IMR-90 (cell line): ENCODE measurements at regions not wholly inside any gene's neighbourhood (a gene's known extent, or its start where the extent isn't known, plus 50 kb on each side); places are given as distances from the start of the nearest gene placed in this dataset.
"Not testable (repeated sequence)": the region's sequence is repeated elsewhere in the genome, so short reads cannot be mapped to it uniquely, and the experiment has no call there.

ENCODE experiments used
- ATAC-seq: fragments of 200-7000 bp; cut with Tn5 transposase; 2 replicates; pipeline ENCODE4 v1.9.1; 2020; ENCODE audit warnings: low read depth, mild to moderate bottlenecking, moderate library complexity
- BruUV-seq: library from RNA; stranded (reverse); fragments of 400-500 nt; replicated peaks from 2 replicates; lab custom pipeline; 2021; lab: Mats Ljungman, UMichigan
- CTCF ChIA-PET: fragments of 300-600 bp; formaldehyde crosslinking; extraction: SDS; loops from one replicate; lab custom pipeline; 2021; ENCODE audit warnings: antibody characterized with exemption; lab: Yijun Ruan, JAX
- POLR2A ChIA-PET: fragments of 300-600 bp; sonication (Branson Sonifier 250); formaldehyde crosslinking; loops from one replicate; lab custom pipeline; 2022; ENCODE audit warnings: antibody characterized with exemption; ENCODE audit not compliant: unreplicated experiment; lab: Charles Lee
- DNase-seq: peaks from one replicate; pipeline ENCODE4 v3.0.0; 2013
- H2AFZ ChIP-seq: replicated peaks from 2 replicates; pipeline ENCODE3; 2013; ENCODE audit warnings: low read length, mild to moderate bottlenecking; ENCODE audit not compliant: poor library complexity
- H2AK5ac ChIP-seq: 2 replicates; pipeline ENCODE4 v1.6.1; 2013; ENCODE audit warnings: low read depth, low read length, inconsistent platforms
- H2AK9ac ChIP-seq: replicated peaks from 2 replicates; pipeline ENCODE3; 2013; ENCODE audit warnings: mild to moderate bottlenecking, low read depth, low read length, moderate library complexity; ENCODE audit not compliant: poor library complexity
- H2BK120ac ChIP-seq: 2 replicates; pipeline ENCODE4 v1.6.1; 2013; ENCODE audit warnings: low read depth, low read length, inconsistent platforms
- H2BK15ac ChIP-seq: 3 replicates; pipeline ENCODE4 v1.6.1; 2013; ENCODE audit warnings: low read depth, low read length, inconsistent platforms
- H2BK20ac ChIP-seq: 2 replicates; pipeline ENCODE4 v1.6.1; 2013; ENCODE audit warnings: low read depth, mild to moderate bottlenecking, inconsistent platforms, low read length, moderate library complexity
- H2BK5ac ChIP-seq: 2 replicates; pipeline ENCODE4 v1.6.1; 2013; ENCODE audit warnings: mild to moderate bottlenecking, low read depth, low read length, inconsistent platforms; ENCODE audit not compliant: poor library complexity, severe bottlenecking
- H3K14ac ChIP-seq: replicated peaks from 2 replicates; pipeline ENCODE4 v1.6.1; 2013; ENCODE audit warnings: low read depth, low read length, inconsistent platforms
- H3K18ac ChIP-seq: 2 replicates; pipeline ENCODE4 v1.6.1; 2013; ENCODE audit warnings: low read depth, low read length, control low read depth
- H3K23ac ChIP-seq: 2 replicates; pipeline ENCODE4 v1.6.1; 2013; ENCODE audit warnings: low read depth, low read length, inconsistent platforms
- H3K27ac ChIP-seq: 2 replicates; pipeline ENCODE4 v1.5.1; 2013; ENCODE audit warnings: mild to moderate bottlenecking, control low read depth, low read length; ENCODE audit not compliant: insufficient read depth
- H3K27me3 ChIP-seq: 2 replicates; pipeline ENCODE4 v1.6.1; 2013; ENCODE audit warnings: low read length; ENCODE audit not compliant: control insufficient read depth, insufficient read depth
- H3K36me3 ChIP-seq: 2 replicates; pipeline ENCODE4 v1.6.1; 2013; ENCODE audit warnings: low read length, mixed read lengths; ENCODE audit not compliant: control insufficient read depth, insufficient read depth
- H3K4ac ChIP-seq: 2 replicates; pipeline ENCODE4 v1.6.1; 2013; ENCODE audit warnings: low read depth, low read length, inconsistent platforms
- H3K4me1 ChIP-seq: 2 replicates; pipeline ENCODE4 v1.6.1; 2013; ENCODE audit warnings: low read length, mixed read lengths; ENCODE audit not compliant: control insufficient read depth, insufficient read depth
- H3K4me2 ChIP-seq: 2 replicates; pipeline ENCODE4 v1.6.1; 2013; ENCODE audit warnings: low read depth, mild to moderate bottlenecking, control low read depth, low read length, moderate library complexity
- H3K4me3 ChIP-seq: 2 replicates; pipeline ENCODE4 v1.5.1; 2013; ENCODE audit warnings: low read depth, mild to moderate bottlenecking, control low read depth, low read length, moderate library complexity; ENCODE audit not compliant: insufficient read depth
- H3K56ac ChIP-seq: 2 replicates; pipeline ENCODE4 v1.6.1; 2013; ENCODE audit warnings: low read length, inconsistent platforms; ENCODE audit not compliant: insufficient read depth; ENCODE audit errors: extremely low read depth
- H3K79me1 ChIP-seq, 2 experiments: 2 replicates each; pipeline ENCODE4 v1.6.1; 2013; ENCODE audit warnings: low read length in 2 of 2, inconsistent platforms in 1 of 2, low read depth in 1 of 2
- H3K9ac ChIP-seq: 2 replicates; pipeline ENCODE4 v1.6.1; 2013; ENCODE audit warnings: low read depth, low read length, control low read depth
- H3K9me1 ChIP-seq: 2 replicates; pipeline ENCODE4 v1.6.1; 2013; ENCODE audit warnings: low read length, inconsistent platforms; ENCODE audit not compliant: insufficient read depth
- H3K9me3 ChIP-seq: 2 replicates; pipeline ENCODE4 v1.6.1; 2013; ENCODE audit warnings: low read length; ENCODE audit not compliant: control insufficient read depth, insufficient read depth
- H4K20me1 ChIP-seq: 2 replicates; pipeline ENCODE4 v1.6.1; 2013; ENCODE audit warnings: low read length, inconsistent platforms; ENCODE audit not compliant: insufficient read depth
- H4K5ac ChIP-seq: 2 replicates; pipeline ENCODE4 v1.6.1; 2013; ENCODE audit warnings: mild to moderate bottlenecking, low read depth, low read length, control low read depth
- H4K8ac ChIP-seq, 2 experiments: 2 replicates each; pipeline ENCODE4 v1.6.1; 2013; ENCODE audit warnings: low read depth in 2 of 2, low read length in 2 of 2, control low read depth in 1 of 2, inconsistent platforms in 1 of 2
- H4K91ac ChIP-seq: 2 replicates; pipeline ENCODE4 v1.6.1; 2013; ENCODE audit warnings: low read depth, low read length, inconsistent platforms; ENCODE audit not compliant: insufficient read depth
- WGBS, 2 experiments: methylation state at CpG; one replicate each; pipeline versions ENCODE4 v1.1.5 to v1.1.7; 2013; ENCODE audit warnings: missing lambda C conversion rate in 2 of 2; ENCODE audit not compliant: insufficient read length in 1 of 2; ENCODE audit errors: extremely low coverage in 2 of 2; 5-methylcytosine and 5-hydroxymethylcytosine counted together
- dilution Hi-C: fragments of 300-500 bp; cut with HindIII; formaldehyde crosslinking; loops from one replicate; pipeline ENCODE4 v1.14.3; 2018; ENCODE audit warnings: low sequenced_read_pairs; ENCODE audit not compliant: unreplicated experiment
- in situ Hi-C: fragments of 300-500 bp; cut with MboI; formaldehyde crosslinking; loops from 3 replicates; pipeline ENCODE4 v1.14.3; 2019; ENCODE audit warnings: low sequenced_read_pairs, inconsistent platforms, mixed read lengths
- intact Hi-C: fragments of 100-400 bp; cut with micrococcal nuclease; formaldehyde crosslinking; loops from 2 replicates; pipeline ENCODE4 v1.10.0; 2022

DNA sequence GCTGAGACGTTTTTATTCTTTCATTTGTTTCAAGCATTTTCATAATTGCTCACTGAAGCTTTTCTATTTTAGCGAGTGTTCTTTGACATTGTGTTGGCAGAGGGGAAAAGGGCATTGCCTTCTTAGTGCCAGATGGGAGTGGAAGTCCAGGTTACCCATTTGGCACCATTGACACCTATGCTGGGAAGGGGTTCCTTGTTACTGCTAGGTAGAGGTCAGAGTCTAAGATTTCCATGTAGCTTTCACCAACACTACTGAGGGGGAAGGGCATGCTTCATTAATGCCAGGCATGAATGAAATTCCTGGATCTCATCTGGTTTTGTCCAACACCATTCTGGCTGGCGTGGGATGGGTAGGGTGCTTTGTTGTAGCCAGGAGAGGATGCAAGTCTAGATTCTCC is 191.3 kb upstream of the PLGLB1 start:
- H3K4me3 ChIP-seq, H2AK5ac ChIP-seq, H3K4me2 ChIP-seq, BruUV-seq, H2BK15ac ChIP-seq, H3K23ac ChIP-seq, H3K27ac ChIP-seq, H3K36me3 ChIP-seq, H3K56ac ChIP-seq, H3K14ac ChIP-seq, intact Hi-C loops, H3K9me1 ChIP-seq, H3K9ac ChIP-seq, H2BK20ac ChIP-seq, H3K9me3 ChIP-seq, H2AFZ ChIP-seq, H3K4ac ChIP-seq, H3K4me1 ChIP-seq, H4K91ac ChIP-seq, H4K8ac ChIP-seq, DNase-seq, H4K5ac ChIP-seq, CTCF ChIA-PET, H2BK5ac ChIP-seq, H2AK9ac ChIP-seq, POLR2A ChIA-PET, H3K27me3 ChIP-seq, H4K20me1 ChIP-seq, ATAC-seq, H3K18ac ChIP-seq, H3K79me1 ChIP-seq, dilution Hi-C loops, H2BK120ac ChIP-seq: not testable (repeated sequence)
- no CpG with 5 or more reads among the region's 3 CpGs for WGBS, 2 experiments
- in situ Hi-C loops: loop anchor here (25.0 kb wide), 1 partner anchor 799 kb away; the partner anchor contains the start of gene RNU2-63P

GRCh38 chr2:87217005-87217404 is 195.4 kb upstream of the PLGLB1 start:
- H3K14ac ChIP-seq, H3K27ac ChIP-seq, H3K56ac ChIP-seq, DNase-seq, H3K9ac ChIP-seq, H2BK15ac ChIP-seq, H2BK5ac ChIP-seq, H4K8ac ChIP-seq, H4K91ac ChIP-seq, CTCF ChIA-PET, H3K23ac ChIP-seq, H3K4me3 ChIP-seq, H3K4me2 ChIP-seq, H2AFZ ChIP-seq, H4K20me1 ChIP-seq, H3K27me3 ChIP-seq, H3K4ac ChIP-seq, H3K4me1 ChIP-seq, H2BK120ac ChIP-seq, H2AK9ac ChIP-seq, H3K9me3 ChIP-seq, BruUV-seq, H2AK5ac ChIP-seq, H2BK20ac ChIP-seq, dilution Hi-C loops, POLR2A ChIA-PET, H3K79me1 ChIP-seq, H3K9me1 ChIP-seq, H3K36me3 ChIP-seq, H4K5ac ChIP-seq, ATAC-seq, H3K18ac ChIP-seq: not testable (repeated sequence)
- intact Hi-C loops (loop anchor here (5.0 kb wide), 1 partner anchor 410 kb away; no protein-coding TSS in a partner anchor), in situ Hi-C loops (loop anchor here (25.0 kb wide), 1 partner anchor 795 kb away; the partner anchor contains the start of gene RNU2-63P)
- WGBS, 2 experiments: no CpG with 5 or more reads among the region's 4 CpGs
